ENCODE measurements at regions not wholly inside any gene's neighbourhood (a gene's known extent, or its start where the extent isn't known, plus 50 kb on each side); places are given as distances from the start of the nearest gene placed in this dataset.
A peak's percentile ranks its signal among the peaks of the same experiment; 100 is the strongest.

DNA sequence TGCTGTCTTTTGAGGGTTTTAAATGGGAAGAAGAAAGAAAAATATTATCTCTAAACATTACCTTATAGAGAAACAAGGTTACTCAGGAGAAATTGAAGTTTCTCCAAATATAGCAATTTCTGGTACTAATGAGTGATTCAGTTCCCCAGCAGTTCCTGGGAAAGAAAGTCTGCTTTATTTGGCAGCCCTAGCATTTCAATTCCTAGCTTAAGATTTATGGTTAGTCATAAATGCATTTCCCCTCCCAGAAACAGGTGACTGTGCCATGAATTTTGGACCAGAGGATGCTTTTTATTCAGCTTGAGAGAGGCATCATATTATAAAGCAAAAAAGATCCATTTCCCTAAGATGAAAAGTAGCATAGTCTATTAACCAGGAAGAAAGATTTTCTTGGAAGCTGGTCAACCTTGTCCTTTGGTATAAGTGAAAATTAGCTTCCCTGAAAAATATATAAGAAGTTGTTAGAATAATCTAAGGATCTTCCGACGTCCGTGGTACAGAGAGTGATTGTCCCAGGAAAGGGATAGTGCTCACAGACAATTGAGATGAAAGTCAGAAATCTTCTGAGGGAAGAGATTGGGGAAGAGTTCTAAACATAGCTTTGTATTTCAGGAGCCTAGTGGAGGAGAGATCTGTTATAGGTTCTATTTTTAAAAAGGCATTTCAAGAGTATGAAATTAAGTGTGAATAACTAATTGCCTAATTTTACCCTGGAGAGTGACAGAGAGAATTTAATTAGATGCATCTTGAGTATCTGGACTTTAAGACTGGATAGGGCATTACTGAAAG lies 164.9 kb downstream of the ESM1 start:
- WGBS (ENCODE audit: insufficient coverage, low coverage, low lambda C conversion rate, missing lambda C conversion rate), result 86% methylated on average over 3 of the region's 3 CpGs

DNA sequence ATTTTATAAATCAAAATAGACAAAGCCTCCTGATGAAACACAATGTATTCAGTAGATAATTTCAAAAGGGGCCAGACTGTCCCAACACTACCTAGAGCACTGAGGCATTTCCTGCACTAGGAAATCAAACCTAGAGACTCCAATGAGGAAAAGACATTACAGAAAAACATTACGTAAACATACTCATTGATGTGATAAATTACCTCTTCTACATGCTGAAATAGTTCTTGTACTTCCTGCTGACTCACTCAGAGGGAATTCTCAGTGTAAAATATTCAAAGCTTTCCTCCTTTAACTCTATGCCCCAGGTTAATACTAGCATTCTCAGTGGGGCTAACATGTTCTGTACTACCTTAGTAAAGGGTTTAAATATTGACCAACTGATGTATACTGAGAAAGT lies 178.0 kb downstream of the ESM1 start:
- H3K27ac ChIP-seq, result no peak overlapping the region
- 46% methylated on average over 1 of the region's 1 CpG for whole genome bisulfite sequencing (ENCODE audit: insufficient coverage, low coverage, low lambda C conversion rate, missing lambda C conversion rate)

More for the DNA sequence above, 164.9 kb downstream of the ESM1 start:
- intact Hi-C loops (cut with DNase I), result no loop called here
- Histone ChIP-seq H3K4me3 (no peak overlapping the region), H3K4me1 (no peaks in the 10 kb centered on the region), H3K27ac (no peak overlapping the region), H3K9me3 (no peaks in the 10 kb centered on the region), H3K27me3 (no peaks in the 10 kb centered on the region), H3K36me3 (no peaks in the 10 kb centered on the region)
- ATAC-seq, result no peak
- DNase-seq, result no peak
- TF ChIP-seq POLR2A (IDR thresholded peaks at IDR 0.05), result no peak
- TF ChIP-seq, protein P1, sequence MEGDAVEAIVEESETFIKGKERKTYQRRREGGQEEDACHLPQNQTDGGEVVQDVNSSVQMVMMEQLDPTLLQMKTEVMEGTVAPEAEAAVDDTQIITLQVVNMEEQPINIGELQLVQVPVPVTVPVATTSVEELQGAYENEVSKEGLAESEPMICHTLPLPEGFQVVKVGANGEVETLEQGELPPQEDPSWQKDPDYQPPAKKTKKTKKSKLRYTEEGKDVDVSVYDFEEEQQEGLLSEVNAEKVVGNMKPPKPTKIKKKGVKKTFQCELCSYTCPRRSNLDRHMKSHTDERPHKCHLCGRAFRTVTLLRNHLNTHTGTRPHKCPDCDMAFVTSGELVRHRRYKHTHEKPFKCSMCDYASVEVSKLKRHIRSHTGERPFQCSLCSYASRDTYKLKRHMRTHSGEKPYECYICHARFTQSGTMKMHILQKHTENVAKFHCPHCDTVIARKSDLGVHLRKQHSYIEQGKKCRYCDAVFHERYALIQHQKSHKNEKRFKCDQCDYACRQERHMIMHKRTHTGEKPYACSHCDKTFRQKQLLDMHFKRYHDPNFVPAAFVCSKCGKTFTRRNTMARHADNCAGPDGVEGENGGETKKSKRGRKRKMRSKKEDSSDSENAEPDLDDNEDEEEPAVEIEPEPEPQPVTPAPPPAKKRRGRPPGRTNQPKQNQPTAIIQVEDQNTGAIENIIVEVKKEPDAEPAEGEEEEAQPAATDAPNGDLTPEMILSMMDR (IDR thresholded peaks at IDR 0.05), result no peak

GRCh38 chr5:54804521-54804920 lies 180.9 kb downstream of the ESM1 start:
- H3K4me1 ChIP-seq, result no peaks in the 10 kb centered on the region
- intact Hi-C loops (cut with DNase I), result no loop called here
- 78% methylated on average over 2 of the region's 2 CpGs for WGBS (ENCODE audit: insufficient coverage, low coverage, low lambda C conversion rate, missing lambda C conversion rate)
- no peaks in the 10 kb centered on the region for H3K9me3 ChIP-seq
- H3K27me3 ChIP-seq, result no peaks in the 10 kb centered on the region
- TF ChIP-seq, protein P1 (IDR thresholded peaks at IDR 0.05), result no peak
- no peak for TF ChIP-seq POLR2A (IDR thresholded peaks at IDR 0.05)
- DNase-seq (no peak), ATAC-seq (no peak)
- no peak overlapping the region for H3K4me3 ChIP-seq
- H3K36me3 ChIP-seq, result no peaks in the 10 kb centered on the region
- H3K27ac ChIP-seq, result no peak overlapping the region

More for the DNA sequence above, 178.0 kb downstream of the ESM1 start:
- Histone ChIP-seq H3K27me3 (no peaks in the 10 kb centered on the region), H3K36me3 (no peaks in the 10 kb centered on the region), H3K4me3 (no peak overlapping the region), H3K9me3 (no peaks in the 10 kb centered on the region), H3K4me1 (no peaks in the 10 kb centered on the region)
- intact Hi-C loops (cut with DNase I), result no loop called here
- ATAC-seq, result peak; percentile 35 to 94 (median 62)
- no peak for DNase-seq
- TF ChIP-seq POLR2A (IDR thresholded peaks at IDR 0.05), result no peak
- TF ChIP-seq, protein P1 (IDR thresholded peaks at IDR 0.05), result no peak

DNA sequence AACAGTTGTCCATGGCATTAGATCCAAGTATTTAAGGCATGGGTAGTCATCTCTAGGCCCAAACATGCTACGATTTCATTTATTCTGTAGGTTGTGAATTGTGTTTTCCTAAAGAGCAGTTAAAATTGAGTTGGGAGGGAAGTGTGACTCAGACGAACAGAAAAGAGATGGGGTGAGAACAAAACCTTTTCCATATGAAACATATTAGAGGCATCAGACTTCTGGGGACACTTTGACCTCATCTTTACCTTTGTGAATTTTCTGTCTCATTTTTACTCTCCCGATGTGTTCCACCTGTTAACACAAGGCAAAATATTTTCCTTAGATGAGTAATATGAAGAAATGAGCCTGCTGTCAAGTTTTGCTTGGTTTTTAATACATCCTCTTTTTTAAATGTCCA lies 181.3 kb downstream of the ESM1 start:
- Histone ChIP-seq H3K9me3 (no peaks in the 10 kb centered on the region), H3K27ac (no peak overlapping the region), H3K27me3 (no peaks in the 10 kb centered on the region), H3K4me1 (no peaks in the 10 kb centered on the region), H3K36me3 (no peaks in the 10 kb centered on the region), H3K4me3 (no peak overlapping the region)
- 63% methylated on average over 3 of the region's 3 CpGs for WGBS (ENCODE audit: insufficient coverage, low coverage, low lambda C conversion rate, missing lambda C conversion rate)
- intact Hi-C loops (cut with DNase I), result no loop called here
- ATAC-seq (no peak), DNase-seq (no peak)
- TF ChIP-seq, protein P1 (IDR thresholded peaks at IDR 0.05), result no peak
- no peak for TF ChIP-seq POLR2A (IDR thresholded peaks at IDR 0.05)

Measured in right lobe of liver (tissue), 6 donors.